ENCODE measurements at regions not wholly inside any gene's neighbourhood (a gene's known extent, or its start where the extent isn't known, plus 50 kb on each side); places are given as distances from the start of the nearest gene placed in this dataset.

DNA sequence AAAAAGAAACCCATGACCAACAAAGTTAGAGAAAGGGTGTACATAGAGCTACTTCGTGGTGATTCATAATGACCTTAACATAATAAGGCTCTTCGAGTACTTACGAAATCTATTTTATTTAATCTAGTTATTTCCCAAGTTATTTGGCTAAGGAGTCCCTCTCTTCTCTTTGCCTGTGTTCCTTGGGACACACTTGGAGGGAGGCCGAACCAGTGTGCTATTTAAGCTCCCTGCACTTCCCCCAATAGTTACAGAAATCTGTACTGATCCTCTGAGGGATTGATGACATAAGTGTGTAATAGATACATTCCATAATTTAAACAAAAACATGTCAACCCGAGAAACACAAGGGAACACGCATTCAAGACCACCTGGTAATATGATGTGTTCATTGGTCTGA lies 351.1 kb downstream of the GATA3 start:
- TF ChIP-seq, protein P1, sequence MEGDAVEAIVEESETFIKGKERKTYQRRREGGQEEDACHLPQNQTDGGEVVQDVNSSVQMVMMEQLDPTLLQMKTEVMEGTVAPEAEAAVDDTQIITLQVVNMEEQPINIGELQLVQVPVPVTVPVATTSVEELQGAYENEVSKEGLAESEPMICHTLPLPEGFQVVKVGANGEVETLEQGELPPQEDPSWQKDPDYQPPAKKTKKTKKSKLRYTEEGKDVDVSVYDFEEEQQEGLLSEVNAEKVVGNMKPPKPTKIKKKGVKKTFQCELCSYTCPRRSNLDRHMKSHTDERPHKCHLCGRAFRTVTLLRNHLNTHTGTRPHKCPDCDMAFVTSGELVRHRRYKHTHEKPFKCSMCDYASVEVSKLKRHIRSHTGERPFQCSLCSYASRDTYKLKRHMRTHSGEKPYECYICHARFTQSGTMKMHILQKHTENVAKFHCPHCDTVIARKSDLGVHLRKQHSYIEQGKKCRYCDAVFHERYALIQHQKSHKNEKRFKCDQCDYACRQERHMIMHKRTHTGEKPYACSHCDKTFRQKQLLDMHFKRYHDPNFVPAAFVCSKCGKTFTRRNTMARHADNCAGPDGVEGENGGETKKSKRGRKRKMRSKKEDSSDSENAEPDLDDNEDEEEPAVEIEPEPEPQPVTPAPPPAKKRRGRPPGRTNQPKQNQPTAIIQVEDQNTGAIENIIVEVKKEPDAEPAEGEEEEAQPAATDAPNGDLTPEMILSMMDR (conservative IDR thresholded peaks at IDR 0.05) = no peak
- TF ChIP-seq EZH2 (IDR thresholded peaks at IDR 0.05; ENCODE audit: low read depth) = no peak
